ENCODE measurements at regions not wholly inside any gene's neighbourhood (a gene's known extent, or its start where the extent isn't known, plus 50 kb on each side); places are given as distances from the start of the nearest gene placed in this dataset.
"Not testable (repeated sequence)": the region's sequence is repeated elsewhere in the genome, so short reads cannot be mapped to it uniquely, and the experiment has no call there.

DNA sequence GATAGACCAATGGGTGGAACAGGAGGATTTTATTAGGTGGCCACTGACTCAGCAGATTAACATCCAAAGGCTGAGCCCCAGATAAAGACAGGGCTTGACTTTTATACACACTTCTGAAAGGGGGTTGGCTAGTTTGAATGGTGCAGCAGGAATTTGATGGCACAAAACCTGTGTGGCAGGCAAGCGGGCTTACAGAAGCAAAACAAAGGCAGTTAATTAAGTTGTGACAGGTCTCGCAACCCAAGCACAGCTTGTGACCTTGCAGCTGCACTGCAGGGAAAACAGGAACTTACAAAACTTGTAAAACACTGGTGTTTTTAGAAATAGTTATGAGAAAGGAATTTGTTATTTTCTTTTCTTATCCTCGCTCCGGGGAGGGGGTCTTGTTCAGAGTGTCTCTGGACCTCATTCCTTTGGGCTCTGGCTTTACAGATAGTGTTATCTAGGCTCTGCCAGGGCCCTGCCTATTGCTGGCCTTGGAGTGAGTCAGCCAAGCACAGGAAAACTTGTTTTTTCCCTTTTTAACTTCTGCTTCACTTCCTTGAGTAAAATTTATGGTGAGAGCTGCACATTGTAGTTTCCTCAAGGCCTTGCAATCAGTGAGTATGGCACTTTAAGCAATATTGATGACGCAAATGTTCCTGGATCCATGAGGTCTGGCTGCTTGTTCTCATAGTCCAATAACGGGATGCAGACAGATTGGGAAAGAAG lies 457.1 kb downstream of the TGIF2LY start:
- H3K27ac Mint-ChIP-seq; H3K9me3 Mint-ChIP-seq; DNase-seq; H3K36me3 Mint-ChIP-seq (ENCODE audit: low read depth); CTCF ChIA-PET; ATAC-seq (ENCODE audit: low read depth); H3K27me3 Mint-ChIP-seq; H3K4me1 Mint-ChIP-seq; intact Hi-C loops (cut with micrococcal nuclease); POLR2A ChIA-PET: not testable (repeated sequence)
- peak overlapping the region; percentile 19 for H3K4me3 Mint-ChIP-seq

Data from activated B cell treated with CpG ODN at 0.5 μM for 24 hours (primary cell).